ENCODE measurements at regions not wholly inside any gene's neighbourhood (a gene's known extent, or its start where the extent isn't known, plus 50 kb on each side); places are given as distances from the start of the nearest gene placed in this dataset.

- Histone ChIP-seq H3K27me3 (ENCODE audit: control insufficient read depth, insufficient read depth, low read length) (no peaks in the 10 kb centered on the region), H3K4me3 (ENCODE audit: low read length) (no peak overlapping the region), H3K36me3 (ENCODE audit: control insufficient read depth, low read depth, low read length) (no peaks in the 10 kb centered on the region), H3K9me3 (ENCODE audit: control insufficient read depth, low read depth, low read length) (no peaks in the 10 kb centered on the region), H3K9ac (ENCODE audit: low read length) (no peak overlapping the region), H3K4me1 (ENCODE audit: control insufficient read depth, low read depth, low read length) (no peaks in the 10 kb centered on the region), H3K27ac (ENCODE audit: low read length) (no peak overlapping the region)
Measured at GRCh38 chr12:66775871-66776270, 97.0 kb upstream of the GRIP1 start.

- H3K36me3 ChIP-seq (ENCODE audit: control insufficient read depth, low read depth, low read length): no peaks in the 10 kb centered on the region
- H3K9ac ChIP-seq (ENCODE audit: low read length): no peak overlapping the region
- no peak overlapping the region for H3K27ac ChIP-seq (ENCODE audit: low read length)
- no peak overlapping the region for H3K4me3 ChIP-seq (ENCODE audit: low read length)
- no peaks in the 10 kb centered on the region for H3K9me3 ChIP-seq (ENCODE audit: control insufficient read depth, low read depth, low read length)
- no peaks in the 10 kb centered on the region for H3K27me3 ChIP-seq (ENCODE audit: control insufficient read depth, insufficient read depth, low read length)
- H3K4me1 ChIP-seq (ENCODE audit: control insufficient read depth, low read depth, low read length): no peaks in the 10 kb centered on the region
Measured at GRCh38 chr12:66776974-66777373, 98.1 kb upstream of the GRIP1 start.

GRCh38 chr12:66779466-66779865, 100.6 kb upstream of the GRIP1 start:
- Histone ChIP-seq H3K27me3 (ENCODE audit: control insufficient read depth, insufficient read depth, low read length) (no peaks in the 10 kb centered on the region), H3K27ac (ENCODE audit: low read length) (no peak overlapping the region), H3K9me3 (ENCODE audit: control insufficient read depth, low read depth, low read length) (no peaks in the 10 kb centered on the region), H3K4me3 (ENCODE audit: low read length) (no peak overlapping the region), H3K36me3 (ENCODE audit: control insufficient read depth, low read depth, low read length) (no peaks in the 10 kb centered on the region), H3K4me1 (ENCODE audit: control insufficient read depth, low read depth, low read length) (no peaks in the 10 kb centered on the region), H3K9ac (ENCODE audit: low read length) (no peak overlapping the region)

- Histone ChIP-seq H3K27ac (ENCODE audit: low read length) (no peak overlapping the region), H3K27me3 (ENCODE audit: control insufficient read depth, insufficient read depth, low read length) (no peaks in the 10 kb centered on the region), H3K4me1 (ENCODE audit: control insufficient read depth, low read depth, low read length) (no peaks in the 10 kb centered on the region), H3K9ac (ENCODE audit: low read length) (no peak overlapping the region), H3K4me3 (ENCODE audit: low read length) (no peak overlapping the region), H3K36me3 (ENCODE audit: control insufficient read depth, low read depth, low read length) (no peaks in the 10 kb centered on the region), H3K9me3 (ENCODE audit: control insufficient read depth, low read depth, low read length) (no peaks in the 10 kb centered on the region)
Measured at GRCh38 chr12:66786531-66787308, 107.8 kb upstream of the GRIP1 start.

GRCh38 chr12:66799551-66799950, 120.7 kb upstream of the GRIP1 start:
- peaks cover 26% of the 10 kb centered on the region for H3K4me1 ChIP-seq (ENCODE audit: control insufficient read depth, low read depth, low read length)
- no peak overlapping the region for H3K4me3 ChIP-seq (ENCODE audit: low read length)
- no peaks in the 10 kb centered on the region for H3K36me3 ChIP-seq (ENCODE audit: control insufficient read depth, low read depth, low read length)
- H3K27ac ChIP-seq (ENCODE audit: low read length): no peak overlapping the region
- peaks cover 12% of the 10 kb centered on the region for H3K27me3 ChIP-seq (ENCODE audit: control insufficient read depth, insufficient read depth, low read length)
- no peak overlapping the region for H3K9ac ChIP-seq (ENCODE audit: low read length)
- H3K9me3 ChIP-seq (ENCODE audit: control insufficient read depth, low read depth, low read length): no peaks in the 10 kb centered on the region

- Histone ChIP-seq H3K27ac (ENCODE audit: low read length) (no peak overlapping the region), H3K4me3 (ENCODE audit: low read length) (no peak overlapping the region), H3K27me3 (ENCODE audit: control insufficient read depth, insufficient read depth, low read length) (peaks cover 14% of the 10 kb centered on the region), H3K36me3 (ENCODE audit: control insufficient read depth, low read depth, low read length) (no peaks in the 10 kb centered on the region), H3K9ac (ENCODE audit: low read length) (no peak overlapping the region), H3K4me1 (ENCODE audit: control insufficient read depth, low read depth, low read length) (peaks cover 30% of the 10 kb centered on the region), H3K9me3 (ENCODE audit: control insufficient read depth, low read depth, low read length) (no peaks in the 10 kb centered on the region)
Measured at GRCh38 chr12:66800046-66800445, 121.2 kb upstream of the GRIP1 start.

- no peaks in the 10 kb centered on the region for H3K36me3 ChIP-seq (ENCODE audit: control insufficient read depth, low read depth, low read length)
- peaks cover 14% of the 10 kb centered on the region for H3K27me3 ChIP-seq (ENCODE audit: control insufficient read depth, insufficient read depth, low read length)
- peaks cover 30% of the 10 kb centered on the region for H3K4me1 ChIP-seq (ENCODE audit: control insufficient read depth, low read depth, low read length)
- no peak overlapping the region for H3K27ac ChIP-seq (ENCODE audit: low read length)
- no peaks in the 10 kb centered on the region for H3K9me3 ChIP-seq (ENCODE audit: control insufficient read depth, low read depth, low read length)
- H3K4me3 ChIP-seq (ENCODE audit: low read length): peak overlapping the region; percentile 52
- peak overlapping the region; percentile 29 for H3K9ac ChIP-seq (ENCODE audit: low read length)
Measured at GRCh38 chr12:66803930-66804329, 125.1 kb upstream of the GRIP1 start.

- peaks cover 14% of the 10 kb centered on the region for H3K27me3 ChIP-seq (ENCODE audit: control insufficient read depth, insufficient read depth, low read length)
Measured at GRCh38 chr12:66804563-66804974, 125.7 kb upstream of the GRIP1 start.

GRCh38 chr12:66808606-66809005, 129.7 kb upstream of the GRIP1 start:
- Histone ChIP-seq H3K9me3 (ENCODE audit: control insufficient read depth, low read depth, low read length) (no peaks in the 10 kb centered on the region), H3K4me1 (ENCODE audit: control insufficient read depth, low read depth, low read length) (peaks cover 13% of the 10 kb centered on the region), H3K4me3 (ENCODE audit: low read length) (no peak overlapping the region), H3K27ac (ENCODE audit: low read length) (no peak overlapping the region), H3K9ac (ENCODE audit: low read length) (no peak overlapping the region), H3K36me3 (ENCODE audit: control insufficient read depth, low read depth, low read length) (no peaks in the 10 kb centered on the region), H3K27me3 (ENCODE audit: control insufficient read depth, insufficient read depth, low read length) (peaks cover 7% of the 10 kb centered on the region)

More at GRCh38 chr12:66804563-66804974, 125.7 kb upstream of the GRIP1 start:
- H3K27ac ChIP-seq (ENCODE audit: low read length): no peak overlapping the region
- no peak overlapping the region for H3K9ac ChIP-seq (ENCODE audit: low read length)
- H3K9me3 ChIP-seq (ENCODE audit: control insufficient read depth, low read depth, low read length): no peaks in the 10 kb centered on the region
- H3K36me3 ChIP-seq (ENCODE audit: control insufficient read depth, low read depth, low read length): no peaks in the 10 kb centered on the region
- H3K4me1 ChIP-seq (ENCODE audit: control insufficient read depth, low read depth, low read length): peaks cover 27% of the 10 kb centered on the region
- peak overlapping the region; percentile 52 for H3K4me3 ChIP-seq (ENCODE audit: low read length)

- Histone ChIP-seq H3K27ac (ENCODE audit: low read length) (no peak overlapping the region), H3K4me3 (ENCODE audit: low read length) (no peak overlapping the region), H3K27me3 (ENCODE audit: control insufficient read depth, insufficient read depth, low read length) (no peaks in the 10 kb centered on the region), H3K4me1 (ENCODE audit: control insufficient read depth, low read depth, low read length) (no peaks in the 10 kb centered on the region), H3K9me3 (ENCODE audit: control insufficient read depth, low read depth, low read length) (no peaks in the 10 kb centered on the region), H3K36me3 (ENCODE audit: control insufficient read depth, low read depth, low read length) (no peaks in the 10 kb centered on the region), H3K9ac (ENCODE audit: low read length) (no peak overlapping the region)
Measured at GRCh38 chr12:66813137-66813892, 134.4 kb upstream of the GRIP1 start.

- no peak overlapping the region for H3K27ac ChIP-seq (ENCODE audit: low read length)
- H3K9ac ChIP-seq (ENCODE audit: low read length): no peak overlapping the region
- H3K36me3 ChIP-seq (ENCODE audit: control insufficient read depth, low read depth, low read length): no peaks in the 10 kb centered on the region
- H3K4me1 ChIP-seq (ENCODE audit: control insufficient read depth, low read depth, low read length): no peaks in the 10 kb centered on the region
- no peaks in the 10 kb centered on the region for H3K9me3 ChIP-seq (ENCODE audit: control insufficient read depth, low read depth, low read length)
- no peak overlapping the region for H3K4me3 ChIP-seq (ENCODE audit: low read length)
- H3K27me3 ChIP-seq (ENCODE audit: control insufficient read depth, insufficient read depth, low read length): no peaks in the 10 kb centered on the region
Measured at GRCh38 chr12:66819587-66819986, 140.7 kb upstream of the GRIP1 start.

Measured in iPS-18a (cell line).